ENCODE measurements at regions not wholly inside any gene's neighbourhood (a gene's known extent, or its start where the extent isn't known, plus 50 kb on each side); places are given as distances from the start of the nearest gene placed in this dataset.

- no peak for DNase-seq
- no peak overlapping the region for H3K27ac ChIP-seq
These were observed 361.6 kb downstream of the ICE1 start for GRCh38 chr5:5784101-5784500.

GRCh38 chr5:5783021-5783420, 360.5 kb downstream of the ICE1 start:
- H3K27ac ChIP-seq: no peak overlapping the region
- no peak for DNase-seq
- WGBS, 2 donors: 52 to 61% methylated on average over 2 of the region's 2 CpGs
- H3K4me1 ChIP-seq: no peaks in the 10 kb centered on the region
- no peaks in the 10 kb centered on the region for H3K27me3 ChIP-seq
- no peak for TF ChIP-seq CTCF (IDR thresholded peaks at IDR 0.05)
- no peak for TF ChIP-seq POLR2A (IDR thresholded peaks at IDR 0.05)
- H3K4me3 ChIP-seq: no peak overlapping the region
- intact Hi-C loops (cut with DNase I; ENCODE audit: low total_unique reads): no loop called here
- H3K9me3 ChIP-seq: no peaks in the 10 kb centered on the region
- no peaks in the 10 kb centered on the region for H3K36me3 ChIP-seq (ENCODE audit: low read depth, missing control alignments)

More at GRCh38 chr5:5784101-5784500, 361.6 kb downstream of the ICE1 start:
- Histone ChIP-seq H3K4me1 (no peaks in the 10 kb centered on the region), H3K4me3 (no peak overlapping the region), H3K36me3 (ENCODE audit: low read depth, missing control alignments) (no peaks in the 10 kb centered on the region), H3K9me3 (no peaks in the 10 kb centered on the region), H3K27me3 (no peaks in the 10 kb centered on the region)
- intact Hi-C loops (cut with DNase I; ENCODE audit: low total_unique reads): no loop called here
- no peak for TF ChIP-seq POLR2A (IDR thresholded peaks at IDR 0.05)
- TF ChIP-seq CTCF (IDR thresholded peaks at IDR 0.05): no peak
- WGBS, 2 donors: 33 to 41% methylated on average over 5 of the region's 5 CpGs

- TF ChIP-seq POLR2A (IDR thresholded peaks at IDR 0.05): no peak
- no peak for TF ChIP-seq CTCF (IDR thresholded peaks at IDR 0.05)
- H3K4me3 ChIP-seq: no peak overlapping the region
- no peaks in the 10 kb centered on the region for H3K27me3 ChIP-seq
- H3K27ac ChIP-seq: no peak overlapping the region
- no peaks in the 10 kb centered on the region for H3K4me1 ChIP-seq
- no peaks in the 10 kb centered on the region for H3K36me3 ChIP-seq (ENCODE audit: low read depth, missing control alignments)
- no peaks in the 10 kb centered on the region for H3K9me3 ChIP-seq
- no peak for DNase-seq
- intact Hi-C loops (cut with DNase I; ENCODE audit: low total_unique reads): no loop called here
- WGBS, 2 donors: 87 to 94% methylated on average over 4 of the region's 4 CpGs
These were observed 359.9 kb downstream of the ICE1 start for GRCh38 chr5:5782402-5782801.

- Histone ChIP-seq H3K4me3 (no peak overlapping the region), H3K36me3 (ENCODE audit: low read depth, missing control alignments) (no peaks in the 10 kb centered on the region), H3K9me3 (no peaks in the 10 kb centered on the region), H3K4me1 (no peaks in the 10 kb centered on the region), H3K27ac (no peak overlapping the region), H3K27me3 (no peaks in the 10 kb centered on the region)
- no peak for TF ChIP-seq POLR2A (IDR thresholded peaks at IDR 0.05)
- no peak for TF ChIP-seq CTCF (IDR thresholded peaks at IDR 0.05)
- WGBS, 2 donors: 56 to 70% methylated on average over 3 of the region's 3 CpGs
- no peak for DNase-seq
- intact Hi-C loops (cut with DNase I; ENCODE audit: low total_unique reads): no loop called here
These were observed 358.9 kb downstream of the ICE1 start for GRCh38 chr5:5781335-5781734.

GRCh38 chr5:5780253-5780652, 357.8 kb downstream of the ICE1 start:
- intact Hi-C loops (cut with DNase I; ENCODE audit: low total_unique reads): no loop called here
- no peaks in the 10 kb centered on the region for H3K36me3 ChIP-seq (ENCODE audit: low read depth, missing control alignments)
- 92 to 94% methylated on average over 3 of the region's 3 CpGs for WGBS, 2 donors
- DNase-seq: no peak
- H3K9me3 ChIP-seq: no peaks in the 10 kb centered on the region
- H3K4me1 ChIP-seq: no peaks in the 10 kb centered on the region
- H3K27me3 ChIP-seq: no peaks in the 10 kb centered on the region
- TF ChIP-seq CTCF (IDR thresholded peaks at IDR 0.05): no peak
- TF ChIP-seq POLR2A (IDR thresholded peaks at IDR 0.05): no peak
- H3K4me3 ChIP-seq: no peak overlapping the region
- H3K27ac ChIP-seq: no peak overlapping the region
